SK-N-SH treated with all-trans-retinoic acid at 6 μM for 48 hours (cell line): ENCODE measurements at regions not wholly inside any gene's neighbourhood (a gene's known extent, or its start where the extent isn't known, plus 50 kb on each side); places are given as distances from the start of the nearest gene placed in this dataset.

Source experiments
- ATAC-seq: fragments of 200-7000 bp; cut with Tn5 transposase; 3 replicates; pipeline ENCODE4 v1.9.1; 2020; ENCODE audit warnings: mild to moderate bottlenecking, moderate library complexity
- BACH2 ChIP-seq: fragments of 250-450 bp; sonication (Bioruptor Pico); IDR thresholded peaks from 2 replicates; pipeline ENCODE4 v1.9.0; 2021; ENCODE audit warnings: mild to moderate bottlenecking, borderline replicate concordance
- CSRNP3 ChIP-seq: fragments of 250-450 bp; sonication (Bioruptor Pico); IDR thresholded peaks from 2 replicates; pipeline ENCODE4 v1.5.1; 2021; ENCODE audit warnings: mild to moderate bottlenecking, moderate library complexity
- ESRRG ChIP-seq: fragments of 250-450 bp; sonication (Bioruptor Pico); IDR thresholded peaks from 2 replicates; pipeline ENCODE4 v1.6.1; 2021; ENCODE audit warnings: mild to moderate bottlenecking
- GLIS3 ChIP-seq: fragments of 250-450 bp; sonication (Bioruptor Pico); IDR thresholded peaks from 2 replicates; pipeline ENCODE4 v1.5.0; 2020; ENCODE audit warnings: mild to moderate bottlenecking, moderate library complexity
- ISL1 ChIP-seq: fragments of 250-450 bp; sonication (Bioruptor Pico); IDR thresholded peaks from 2 replicates; pipeline ENCODE4 v2.1.2; 2022; ENCODE audit warnings: mild to moderate bottlenecking, moderate library complexity
- OSR1 ChIP-seq: fragments of 250-450 bp; sonication (Bioruptor Pico); IDR thresholded peaks from 2 replicates; pipeline ENCODE4 v1.8.0; 2022; ENCODE audit warnings: moderate library complexity, mild to moderate bottlenecking, inconsistent platforms
- PPARA ChIP-seq: fragments of 250-450 bp; sonication (Bioruptor Pico); IDR thresholded peaks from 2 replicates; pipeline ENCODE4 v1.5.0; 2020; ENCODE audit warnings: mild to moderate bottlenecking, borderline replicate concordance
- RARB ChIP-seq: fragments of 250-450 bp; sonication (Bioruptor Pico); IDR thresholded peaks from 2 replicates; pipeline ENCODE4 v1.8.0; 2021; ENCODE audit warnings: mild to moderate bottlenecking, moderate library complexity
- TCF4 ChIP-seq: fragments of 250-450 bp; sonication (Bioruptor Pico); IDR thresholded peaks from 2 replicates; pipeline ENCODE4 v1.8.0; 2021; ENCODE audit warnings: mild to moderate bottlenecking, moderate library complexity, borderline replicate concordance
- TOX ChIP-seq: fragments of 250-450 bp; sonication (Bioruptor Pico); IDR thresholded peaks from 2 replicates; pipeline ENCODE4 v1.8.0; 2021; ENCODE audit warnings: mild to moderate bottlenecking, moderate library complexity, borderline replicate concordance
- ZFP30 ChIP-seq: fragments of 450-650 bp; formaldehyde crosslinking; IDR thresholded peaks from 2 replicates; pipeline ENCODE4 v1.5.0; 2022; ENCODE audit warnings: mild to moderate bottlenecking, moderate library complexity
- TF ChIP-seq, protein P1 (sequence below): fragments of 250-450 bp; sonication (Bioruptor Pico); IDR thresholded peaks from 2 replicates; pipeline ENCODE4 v1.5.0; 2020; ENCODE audit warnings: mild to moderate bottlenecking, moderate library complexity
- TF ChIP-seq, protein P2 (sequence below): fragments of 250-450 bp; sonication (Bioruptor Pico); IDR thresholded peaks from 2 replicates; pipeline ENCODE4 v1.8.0; 2021; ENCODE audit warnings: low read depth, mild to moderate bottlenecking, moderate library complexity, borderline replicate concordance

DNA sequence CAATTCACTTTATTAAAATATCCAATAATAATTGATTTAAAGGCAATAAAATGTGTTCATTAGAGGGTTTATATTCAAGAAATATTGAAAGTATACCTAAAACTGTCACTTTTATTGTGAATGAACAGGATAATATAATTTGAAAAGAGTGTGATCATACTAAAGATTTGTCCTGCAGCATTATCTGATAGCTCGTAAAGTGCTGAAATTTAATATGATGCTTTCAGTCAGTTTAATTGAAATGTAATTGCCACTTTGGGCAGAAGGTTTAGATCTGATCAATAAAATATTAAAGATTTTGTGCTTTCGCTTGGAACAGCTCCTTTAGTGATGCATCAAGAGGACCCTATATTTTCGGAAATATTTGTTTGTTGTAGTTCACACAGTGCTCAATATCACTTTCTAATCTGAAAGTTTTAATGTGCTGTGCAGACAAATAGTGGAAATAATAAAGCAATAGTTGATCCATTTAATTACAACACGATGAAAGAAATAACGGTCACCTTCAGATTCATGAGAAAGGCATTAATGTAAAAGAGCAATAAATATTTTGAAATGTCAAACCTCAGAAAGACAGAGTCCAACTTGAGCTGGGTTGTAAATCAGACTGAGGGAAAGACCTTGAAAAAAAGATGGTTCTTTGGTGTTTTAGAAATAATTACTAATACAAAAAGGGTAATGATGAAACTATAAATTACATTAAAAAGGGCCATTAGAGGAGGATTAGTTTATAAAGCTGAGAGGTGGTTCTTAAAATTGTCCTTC is 129.7 kb upstream of the MEIS2 start:
- ATAC-seq = no peak
- TF ChIP-seq, protein P1, sequence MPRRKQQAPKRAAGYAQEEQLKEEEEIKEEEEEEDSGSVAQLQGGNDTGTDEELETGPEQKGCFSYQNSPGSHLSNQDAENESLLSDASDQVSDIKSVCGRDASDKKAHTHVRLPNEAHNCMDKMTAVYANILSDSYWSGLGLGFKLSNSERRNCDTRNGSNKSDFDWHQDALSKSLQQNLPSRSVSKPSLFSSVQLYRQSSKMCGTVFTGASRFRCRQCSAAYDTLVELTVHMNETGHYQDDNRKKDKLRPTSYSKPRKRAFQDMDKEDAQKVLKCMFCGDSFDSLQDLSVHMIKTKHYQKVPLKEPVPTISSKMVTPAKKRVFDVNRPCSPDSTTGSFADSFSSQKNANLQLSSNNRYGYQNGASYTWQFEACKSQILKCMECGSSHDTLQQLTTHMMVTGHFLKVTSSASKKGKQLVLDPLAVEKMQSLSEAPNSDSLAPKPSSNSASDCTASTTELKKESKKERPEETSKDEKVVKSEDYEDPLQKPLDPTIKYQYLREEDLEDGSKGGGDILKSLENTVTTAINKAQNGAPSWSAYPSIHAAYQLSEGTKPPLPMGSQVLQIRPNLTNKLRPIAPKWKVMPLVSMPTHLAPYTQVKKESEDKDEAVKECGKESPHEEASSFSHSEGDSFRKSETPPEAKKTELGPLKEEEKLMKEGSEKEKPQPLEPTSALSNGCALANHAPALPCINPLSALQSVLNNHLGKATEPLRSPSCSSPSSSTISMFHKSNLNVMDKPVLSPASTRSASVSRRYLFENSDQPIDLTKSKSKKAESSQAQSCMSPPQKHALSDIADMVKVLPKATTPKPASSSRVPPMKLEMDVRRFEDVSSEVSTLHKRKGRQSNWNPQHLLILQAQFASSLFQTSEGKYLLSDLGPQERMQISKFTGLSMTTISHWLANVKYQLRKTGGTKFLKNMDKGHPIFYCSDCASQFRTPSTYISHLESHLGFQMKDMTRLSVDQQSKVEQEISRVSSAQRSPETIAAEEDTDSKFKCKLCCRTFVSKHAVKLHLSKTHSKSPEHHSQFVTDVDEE (CRISPR knock-in tag) = 0 out of 2 replicates have a peak, but pooled peaks have one; percentile 30
- TF ChIP-seq TCF4 (CRISPR knock-in tag) (peak; percentile 69; the same call in 1 of the 2 replicates), ISL1 (CRISPR knock-in tag) (no peak), GLIS3 (no peak), ESRRG (CRISPR knock-in tag) (no peak), BACH2 (no peak), PPARA (CRISPR knock-in tag) (no peak), RARB (CRISPR knock-in tag) (no peak), CSRNP3 (no peak), ZFP30 (no peak)

DNA sequence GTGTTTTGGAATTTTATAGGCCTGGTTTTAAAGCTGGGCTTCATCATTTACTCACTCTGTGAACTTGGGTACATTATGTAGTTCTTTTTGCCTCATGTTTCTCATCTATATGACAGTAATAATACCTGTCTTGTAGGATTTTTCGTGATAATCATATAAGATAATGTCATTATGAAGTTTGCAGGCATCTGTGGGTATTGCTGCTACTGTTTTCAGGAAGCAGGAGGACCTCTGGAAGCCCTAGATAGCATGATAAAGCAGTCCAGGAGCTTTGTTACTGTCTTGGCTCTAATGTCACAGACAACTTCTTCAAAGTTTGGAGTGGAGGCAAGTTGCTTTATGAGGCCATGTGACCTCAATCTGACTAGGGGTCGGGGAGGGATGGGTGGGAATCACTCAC is 145.0 kb upstream of the MEIS2 start:
- no peak for ATAC-seq
- 0 out of 2 replicates have a peak, but pooled peaks have one; percentile 5 for TF ChIP-seq ISL1 (CRISPR knock-in tag)
- peak; percentile 55; the same call in 1 of the 2 replicates for TF ChIP-seq TCF4 (CRISPR knock-in tag)
- TF ChIP-seq RARB (CRISPR knock-in tag) = no peak
- no peak for TF ChIP-seq TOX (CRISPR knock-in tag)
- TF ChIP-seq, protein P1 (CRISPR knock-in tag) = peak; percentile 51; the same call in 1 of the 2 replicates
- TF ChIP-seq, protein P2, sequence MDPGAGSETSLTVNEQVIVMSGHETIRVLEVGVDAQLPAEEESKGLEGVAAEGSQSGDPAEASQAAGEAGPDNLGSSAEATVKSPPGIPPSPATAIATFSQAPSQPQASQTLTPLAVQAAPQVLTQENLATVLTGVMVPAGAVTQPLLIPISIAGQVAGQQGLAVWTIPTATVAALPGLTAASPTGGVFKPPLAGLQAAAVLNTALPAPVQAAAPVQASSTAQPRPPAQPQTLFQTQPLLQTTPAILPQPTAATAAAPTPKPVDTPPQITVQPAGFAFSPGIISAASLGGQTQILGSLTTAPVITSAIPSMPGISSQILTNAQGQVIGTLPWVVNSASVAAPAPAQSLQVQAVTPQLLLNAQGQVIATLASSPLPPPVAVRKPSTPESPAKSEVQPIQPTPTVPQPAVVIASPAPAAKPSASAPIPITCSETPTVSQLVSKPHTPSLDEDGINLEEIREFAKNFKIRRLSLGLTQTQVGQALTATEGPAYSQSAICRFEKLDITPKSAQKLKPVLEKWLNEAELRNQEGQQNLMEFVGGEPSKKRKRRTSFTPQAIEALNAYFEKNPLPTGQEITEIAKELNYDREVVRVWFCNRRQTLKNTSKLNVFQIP = no peak
- TF ChIP-seq CSRNP3 = no peak
- TF ChIP-seq, all 23 proteins: peak for 3

DNA sequence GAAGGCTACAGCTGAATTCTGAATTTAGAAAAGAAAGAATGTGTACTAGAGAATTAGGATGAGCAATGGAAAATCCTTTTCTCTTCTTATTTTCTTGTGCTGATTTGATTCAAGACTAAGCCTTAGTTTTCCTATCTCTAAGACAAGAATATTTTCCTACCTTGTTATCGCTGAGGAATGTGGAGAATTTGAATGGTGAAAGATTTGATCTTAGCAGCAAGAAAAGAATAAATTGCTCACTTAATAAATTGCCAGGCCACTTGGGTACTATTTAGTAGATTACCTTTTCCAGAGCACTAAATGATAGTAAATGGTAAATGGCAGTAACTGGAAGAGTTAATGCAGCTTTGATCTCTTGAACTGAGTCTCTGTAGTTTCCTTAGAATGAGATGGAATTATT is 145.7 kb upstream of the MEIS2 start:
- TF ChIP-seq, protein P1 (CRISPR knock-in tag) = 0 out of 2 replicates have a peak, but pooled peaks have one; percentile 13
- TF ChIP-seq OSR1 (CRISPR knock-in tag) (no peak), ISL1 (CRISPR knock-in tag) (peak; percentile 94)
- ATAC-seq = no peak
